HepG2 (cell line): ENCODE measurements at regions not wholly inside any gene's neighbourhood (a gene's known extent, or its start where the extent isn't known, plus 50 kb on each side); places are given as distances from the start of the nearest gene placed in this dataset.

Experiments used
- BORCS8-MEF2B ChIP-seq: sonication (generic); formaldehyde crosslinking; IDR thresholded peaks from 2 replicates; pipeline ENCODE4 v1.8.0; 2022; ENCODE audit warnings: mild to moderate bottlenecking, missing genetic modification reagents
- FOSL1 ChIP-seq: sonication (generic); formaldehyde crosslinking; IDR thresholded peaks from 2 replicates; pipeline ENCODE4 v1.9.0; 2021; ENCODE audit warnings: missing genetic modification reagents, borderline replicate concordance
- FOSL2 ChIP-seq: sonication (generic); formaldehyde crosslinking; IDR thresholded peaks from 2 replicates; pipeline ENCODE4 v1.4.0; 2020; ENCODE audit warnings: missing genetic modification reagents
- FOXA3 ChIP-seq: IDR thresholded peaks from 2 replicates; pipeline ENCODE4 v1.6.1; 2016; ENCODE audit warnings: missing genetic modification reagents, missing compliant biosample characterization
- HMG20B ChIP-seq: conservative IDR thresholded peaks from 2 replicates; pipeline ENCODE4 v1.6.1; 2016; ENCODE audit warnings: missing genetic modification reagents, missing compliant biosample characterization
- HNRNPL ChIP-seq: fragments of 200-400 bp; formaldehyde crosslinking; IDR thresholded peaks from 2 replicates; pipeline ENCODE4 v1.6.1; 2017; ENCODE audit warnings: mild to moderate bottlenecking, low read depth, low read length
- MYC ChIP-seq: sonication (generic); formaldehyde crosslinking; IDR thresholded peaks from 2 replicates; pipeline ENCODE4 v1.9.0; 2021; ENCODE audit warnings: missing genetic modification reagents, borderline replicate concordance
- PAF1 ChIP-seq: IDR thresholded peaks from 2 replicates; pipeline ENCODE4 v1.6.1; 2016; ENCODE audit warnings: missing genetic modification reagents, missing compliant biosample characterization
- SAFB2 ChIP-seq: sonication (generic); formaldehyde crosslinking; IDR thresholded peaks from 2 replicates; pipeline ENCODE4 v1.5.1; 2020; ENCODE audit warnings: missing genetic modification reagents, low read depth, mild to moderate bottlenecking, borderline replicate concordance
- SIN3A ChIP-seq: IDR thresholded peaks from 2 replicates; pipeline ENCODE4 v1.6.1; 2011; ENCODE audit warnings: low read depth, mild to moderate bottlenecking, control low read depth, low read length, borderline replicate concordance
- SMARCE1 ChIP-seq: fragments of 450-650 bp; IDR thresholded peaks from 2 replicates; pipeline ENCODE4 v1.6.1; 2017; ENCODE audit warnings: borderline replicate concordance
- TMF1 ChIP-seq: sonication (generic); formaldehyde crosslinking; IDR thresholded peaks from 2 replicates; pipeline ENCODE4 v1.8.1; 2022; ENCODE audit warnings: low read depth, missing genetic modification reagents
- ZFP37 ChIP-seq: sonication (generic); formaldehyde crosslinking; IDR thresholded peaks from 2 replicates; pipeline ENCODE4 v1.4.0; 2020; ENCODE audit warnings: missing genetic modification reagents, borderline replicate concordance
- ZNF225 ChIP-seq: sonication (generic); formaldehyde crosslinking; IDR thresholded peaks from 2 replicates; pipeline ENCODE4 v1.4.0; 2020; ENCODE audit warnings: mild to moderate bottlenecking, missing genetic modification reagents
- ZNF33A ChIP-seq: sonication (generic); formaldehyde crosslinking; IDR thresholded peaks from 2 replicates; pipeline ENCODE4 v1.5.1; 2020; ENCODE audit warnings: missing genetic modification reagents, mild to moderate bottlenecking, moderate library complexity, borderline replicate concordance
- ZNF746 ChIP-seq: sonication (generic); formaldehyde crosslinking; IDR thresholded peaks from 2 replicates; pipeline ENCODE4 v1.8.0; 2022; ENCODE audit warnings: mild to moderate bottlenecking, missing genetic modification reagents
- TF ChIP-seq, protein P1 (sequence below): IDR thresholded peaks from 2 replicates; pipeline ENCODE4 v1.6.1; 2018; ENCODE audit warnings: missing genetic modification reagents, mild to moderate bottlenecking, missing compliant biosample characterization
- TF ChIP-seq, protein P2 (sequence below): IDR thresholded peaks from 2 replicates; pipeline ENCODE4 v1.6.1; 2016; ENCODE audit warnings: mild to moderate bottlenecking, missing biosample characterization, missing genetic modification reagents
- TF ChIP-seq, protein P3 (sequence below): IDR thresholded peaks from 2 replicates; pipeline ENCODE4 v1.6.1; 2016; ENCODE audit warnings: missing genetic modification reagents, missing compliant biosample characterization
- TF ChIP-seq, protein P4 (sequence below): sonication (generic); formaldehyde crosslinking; IDR thresholded peaks from 2 replicates; pipeline ENCODE4 v1.4.0; 2020; ENCODE audit warnings: missing genetic modification reagents, borderline replicate concordance
- TF ChIP-seq, protein P5 (sequence below): sonication (generic); formaldehyde crosslinking; IDR thresholded peaks from 2 replicates; pipeline ENCODE4 v1.4.0; 2020; ENCODE audit warnings: missing genetic modification reagents

DNA sequence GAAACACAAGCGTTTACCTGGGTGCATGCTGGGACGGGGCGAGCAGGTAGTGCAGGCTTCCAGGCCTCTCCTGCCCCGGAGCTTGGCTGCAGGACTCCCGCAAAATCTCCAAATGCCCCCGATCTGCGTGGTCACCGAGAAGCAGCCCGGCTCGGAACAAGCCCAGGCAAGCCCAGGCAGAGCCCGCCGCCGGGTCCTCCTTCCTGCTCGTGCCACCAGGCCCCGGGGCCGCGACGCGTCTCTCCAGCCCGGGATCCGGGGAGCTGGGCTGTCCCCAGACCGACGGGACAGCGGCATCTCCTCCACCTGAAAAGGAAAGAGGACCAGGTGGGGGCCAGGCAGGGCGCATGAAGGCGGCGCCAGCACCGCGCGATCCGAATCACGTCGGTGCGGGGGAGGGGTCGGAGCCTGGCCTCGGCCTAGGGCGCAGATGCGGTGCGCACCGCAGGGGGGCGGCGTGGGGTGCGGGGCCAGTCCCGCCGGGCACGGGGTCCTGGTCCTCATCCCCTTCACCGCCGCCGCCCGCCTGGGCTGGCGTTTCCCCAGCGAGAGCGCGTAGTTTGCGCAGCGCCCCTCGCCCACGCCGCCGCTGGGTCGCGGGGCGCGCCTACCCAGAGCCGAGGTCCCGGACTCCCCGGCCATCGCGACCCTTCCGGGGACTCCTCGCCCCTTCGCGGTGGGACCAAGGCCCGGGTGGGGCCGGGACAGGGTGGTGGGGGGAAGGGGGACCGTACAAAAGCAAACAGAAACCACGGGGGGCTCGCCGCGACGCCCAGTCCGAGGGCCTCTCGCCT is 52.4 kb upstream of the H6PD start (continued):
- TF ChIP-seq, protein P1, sequence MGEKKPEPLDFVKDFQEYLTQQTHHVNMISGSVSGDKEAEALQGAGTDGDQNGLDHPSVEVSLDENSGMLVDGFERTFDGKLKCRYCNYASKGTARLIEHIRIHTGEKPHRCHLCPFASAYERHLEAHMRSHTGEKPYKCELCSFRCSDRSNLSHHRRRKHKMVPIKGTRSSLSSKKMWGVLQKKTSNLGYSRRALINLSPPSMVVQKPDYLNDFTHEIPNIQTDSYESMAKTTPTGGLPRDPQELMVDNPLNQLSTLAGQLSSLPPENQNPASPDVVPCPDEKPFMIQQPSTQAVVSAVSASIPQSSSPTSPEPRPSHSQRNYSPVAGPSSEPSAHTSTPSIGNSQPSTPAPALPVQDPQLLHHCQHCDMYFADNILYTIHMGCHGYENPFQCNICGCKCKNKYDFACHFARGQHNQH (CRISPR knock-in tag) = peak; percentile 71
- TF ChIP-seq, protein P2, sequence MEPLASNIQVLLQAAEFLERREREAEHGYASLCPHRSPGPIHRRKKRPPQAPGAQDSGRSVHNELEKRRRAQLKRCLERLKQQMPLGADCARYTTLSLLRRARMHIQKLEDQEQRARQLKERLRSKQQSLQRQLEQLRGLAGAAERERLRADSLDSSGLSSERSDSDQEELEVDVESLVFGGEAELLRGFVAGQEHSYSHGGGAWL (CRISPR knock-in tag) = peak; percentile 52
- TF ChIP-seq ZFP37 (peak; percentile 63; the same call in 1 of the 2 replicates), MYC (peak; percentile 84; the same call in 1 of the 2 replicates), HNRNPL (peak; percentile 73; the same call in 1 of the 2 replicates), FOSL1 (CRISPR knock-in tag) (no peak), ZNF33A (CRISPR knock-in tag) (no peak; the same call in 1 of the 2 replicates), FOSL2 (no peak), SMARCE1 (no peak), SIN3A (peak; percentile 72; the same call in 1 of the 2 replicates), BORCS8-MEF2B (CRISPR knock-in tag) (peak; percentile 67), ZNF225 (no peak), PAF1 (CRISPR knock-in tag) (no peak), SAFB2 (CRISPR knock-in tag) (0 out of 2 replicates have a peak, but pooled peaks have one; percentile 22), ZNF746 (CRISPR knock-in tag) (0 out of 2 replicates have a peak, but pooled peaks have one; percentile 27), TMF1 (CRISPR knock-in tag) (0 out of 2 replicates have a peak, but pooled peaks have one; percentile 73), HMG20B (CRISPR knock-in tag) (no peak), FOXA3 (CRISPR knock-in tag) (peak; percentile 34; the same call in 1 of the 2 replicates)
- TF ChIP-seq, protein P3, sequence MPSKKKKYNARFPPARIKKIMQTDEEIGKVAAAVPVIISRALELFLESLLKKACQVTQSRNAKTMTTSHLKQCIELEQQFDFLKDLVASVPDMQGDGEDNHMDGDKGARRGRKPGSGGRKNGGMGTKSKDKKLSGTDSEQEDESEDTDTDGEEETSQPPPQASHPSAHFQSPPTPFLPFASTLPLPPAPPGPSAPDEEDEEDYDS (CRISPR knock-in tag) = peak; percentile 79
- TF ChIP-seq, protein P4, sequence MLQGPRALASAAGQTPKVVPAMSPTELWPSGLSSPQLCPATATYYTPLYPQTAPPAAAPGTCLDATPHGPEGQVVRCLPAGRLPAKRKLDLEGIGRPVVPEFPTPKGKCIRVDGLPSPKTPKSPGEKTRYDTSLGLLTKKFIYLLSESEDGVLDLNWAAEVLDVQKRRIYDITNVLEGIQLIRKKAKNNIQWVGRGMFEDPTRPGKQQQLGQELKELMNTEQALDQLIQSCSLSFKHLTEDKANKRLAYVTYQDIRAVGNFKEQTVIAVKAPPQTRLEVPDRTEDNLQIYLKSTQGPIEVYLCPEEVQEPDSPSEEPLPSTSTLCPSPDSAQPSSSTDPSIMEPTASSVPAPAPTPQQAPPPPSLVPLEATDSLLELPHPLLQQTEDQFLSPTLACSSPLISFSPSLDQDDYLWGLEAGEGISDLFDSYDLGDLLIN = no peak
- TF ChIP-seq, protein P5, sequence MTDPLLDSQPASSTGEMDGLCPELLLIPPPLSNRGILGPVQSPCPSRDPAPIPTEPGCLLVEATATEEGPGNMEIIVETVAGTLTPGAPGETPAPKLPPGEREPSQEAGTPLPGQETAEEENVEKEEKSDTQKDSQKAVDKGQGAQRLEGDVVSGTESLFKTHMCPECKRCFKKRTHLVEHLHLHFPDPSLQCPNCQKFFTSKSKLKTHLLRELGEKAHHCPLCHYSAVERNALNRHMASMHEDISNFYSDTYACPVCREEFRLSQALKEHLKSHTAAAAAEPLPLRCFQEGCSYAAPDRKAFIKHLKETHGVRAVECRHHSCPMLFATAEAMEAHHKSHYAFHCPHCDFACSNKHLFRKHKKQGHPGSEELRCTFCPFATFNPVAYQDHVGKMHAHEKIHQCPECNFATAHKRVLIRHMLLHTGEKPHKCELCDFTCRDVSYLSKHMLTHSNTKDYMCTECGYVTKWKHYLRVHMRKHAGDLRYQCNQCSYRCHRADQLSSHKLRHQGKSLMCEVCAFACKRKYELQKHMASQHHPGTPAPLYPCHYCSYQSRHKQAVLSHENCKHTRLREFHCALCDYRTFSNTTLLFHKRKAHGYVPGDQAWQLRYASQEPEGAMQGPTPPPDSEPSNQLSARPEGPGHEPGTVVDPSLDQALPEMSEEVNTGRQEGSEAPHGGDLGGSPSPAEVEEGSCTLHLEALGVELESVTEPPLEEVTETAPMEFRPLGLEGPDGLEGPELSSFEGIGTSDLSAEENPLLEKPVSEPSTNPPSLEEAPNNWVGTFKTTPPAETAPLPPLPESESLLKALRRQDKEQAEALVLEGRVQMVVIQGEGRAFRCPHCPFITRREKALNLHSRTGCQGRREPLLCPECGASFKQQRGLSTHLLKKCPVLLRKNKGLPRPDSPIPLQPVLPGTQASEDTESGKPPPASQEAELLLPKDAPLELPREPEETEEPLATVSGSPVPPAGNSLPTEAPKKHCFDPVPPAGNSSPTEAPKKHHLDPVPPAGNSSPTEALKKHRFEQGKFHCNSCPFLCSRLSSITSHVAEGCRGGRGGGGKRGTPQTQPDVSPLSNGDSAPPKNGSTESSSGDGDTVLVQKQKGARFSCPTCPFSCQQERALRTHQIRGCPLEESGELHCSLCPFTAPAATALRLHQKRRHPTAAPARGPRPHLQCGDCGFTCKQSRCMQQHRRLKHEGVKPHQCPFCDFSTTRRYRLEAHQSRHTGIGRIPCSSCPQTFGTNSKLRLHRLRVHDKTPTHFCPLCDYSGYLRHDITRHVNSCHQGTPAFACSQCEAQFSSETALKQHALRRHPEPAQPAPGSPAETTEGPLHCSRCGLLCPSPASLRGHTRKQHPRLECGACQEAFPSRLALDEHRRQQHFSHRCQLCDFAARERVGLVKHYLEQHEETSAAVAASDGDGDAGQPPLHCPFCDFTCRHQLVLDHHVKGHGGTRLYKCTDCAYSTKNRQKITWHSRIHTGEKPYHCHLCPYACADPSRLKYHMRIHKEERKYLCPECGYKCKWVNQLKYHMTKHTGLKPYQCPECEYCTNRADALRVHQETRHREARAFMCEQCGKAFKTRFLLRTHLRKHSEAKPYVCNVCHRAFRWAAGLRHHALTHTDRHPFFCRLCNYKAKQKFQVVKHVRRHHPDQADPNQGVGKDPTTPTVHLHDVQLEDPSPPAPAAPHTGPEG (CRISPR knock-in tag) = peak; percentile 19; the same call in 1 of the 2 replicates
